GM19239 (cell line): ENCODE measurements at regions not wholly inside any gene's neighbourhood (a gene's known extent, or its start where the extent isn't known, plus 50 kb on each side); places are given as distances from the start of the nearest gene placed in this dataset.
"Not testable (repeated sequence)": the region's sequence is repeated elsewhere in the genome, so short reads cannot be mapped to it uniquely, and the experiment has no call there.

ENCODE experiments used
- DNase-seq: peaks from one replicate; pipeline ENCODE4 v3.0.0; 2011; ENCODE audit warnings: low spot score; ENCODE audit not compliant: insufficient read length
- FAIRE-seq: peaks from 2 replicates; lab custom pipeline; 2011; peaks lifted over from hg19 to GRCh38; lab: Jason Lieb, UNC

- DNase-seq: no peak
Observed at GRCh38 chr12:131438881-131439280, 272.0 kb upstream of the SFSWAP start.

GRCh38 chr12:131439752-131440151, 271.1 kb upstream of the SFSWAP start:
- not testable (repeated sequence) for DNase-seq, FAIRE-seq

More at GRCh38 chr12:131438881-131439280, 272.0 kb upstream of the SFSWAP start:
- FAIRE-seq: no peak

- FAIRE-seq, DNase-seq: not testable (repeated sequence)
Observed at GRCh38 chr12:131440209-131441059, 270.5 kb upstream of the SFSWAP start.

- FAIRE-seq: no peak
- no peak for DNase-seq
Observed at GRCh38 chr12:131441060-131441396, 269.9 kb upstream of the SFSWAP start.

- DNase-seq (no peak), FAIRE-seq (no peak)
Observed at GRCh38 chr12:131441638-131442336, 269.1 kb upstream of the SFSWAP start.

- no peak for FAIRE-seq
- no peak for DNase-seq
Observed at GRCh38 chr12:131442337-131442918, 268.5 kb upstream of the SFSWAP start.

- DNase-seq (no peak), FAIRE-seq (no peak)
Observed at GRCh38 chr12:131443019-131444000, 267.6 kb upstream of the SFSWAP start.

- FAIRE-seq (no peak), DNase-seq (no peak)
Observed at GRCh38 chr12:131444220-131445164, 266.4 kb upstream of the SFSWAP start.

- no peak for FAIRE-seq
- DNase-seq: no peak
Observed at GRCh38 chr12:131445184-131445774, 265.6 kb upstream of the SFSWAP start.

GRCh38 chr12:131445795-131446194, 265.1 kb upstream of the SFSWAP start:
- FAIRE-seq (no peak), DNase-seq (no peak)

- FAIRE-seq: not testable (repeated sequence)
Observed at GRCh38 chr12:131447636-131448035, 263.3 kb upstream of the SFSWAP start.

GRCh38 chr12:131448254-131448795, 262.6 kb upstream of the SFSWAP start:
- no peak for FAIRE-seq
- DNase-seq: no peak

More at GRCh38 chr12:131447636-131448035, 263.3 kb upstream of the SFSWAP start:
- not testable (repeated sequence) for DNase-seq

- DNase-seq: no peak
- no peak for FAIRE-seq
Observed at GRCh38 chr12:131449027-131449426, 261.9 kb upstream of the SFSWAP start.

- FAIRE-seq: peak; percentile 18
- DNase-seq: peak; percentile 38
Observed at GRCh38 chr12:131452444-131452860, 258.4 kb upstream of the SFSWAP start.

- DNase-seq (peak; percentile 67), FAIRE-seq (no peak)
Observed at GRCh38 chr12:131454418-131455217, 256.3 kb upstream of the SFSWAP start.

- FAIRE-seq (no peak), DNase-seq (no peak)
Observed at GRCh38 chr12:131455218-131455506, 255.7 kb upstream of the SFSWAP start.

- FAIRE-seq (no peak), DNase-seq (no peak)
Observed at GRCh38 chr12:131455581-131456110, 255.2 kb upstream of the SFSWAP start.
